ENCODE measurements at regions not wholly inside any gene's neighbourhood (a gene's known extent, or its start where the extent isn't known, plus 50 kb on each side); places are given as distances from the start of the nearest gene placed in this dataset.
A peak's percentile ranks its signal among the peaks of the same experiment; 100 is the strongest.
"Not testable (repeated sequence)": the region's sequence is repeated elsewhere in the genome, so short reads cannot be mapped to it uniquely, and the experiment has no call there.

DNA sequence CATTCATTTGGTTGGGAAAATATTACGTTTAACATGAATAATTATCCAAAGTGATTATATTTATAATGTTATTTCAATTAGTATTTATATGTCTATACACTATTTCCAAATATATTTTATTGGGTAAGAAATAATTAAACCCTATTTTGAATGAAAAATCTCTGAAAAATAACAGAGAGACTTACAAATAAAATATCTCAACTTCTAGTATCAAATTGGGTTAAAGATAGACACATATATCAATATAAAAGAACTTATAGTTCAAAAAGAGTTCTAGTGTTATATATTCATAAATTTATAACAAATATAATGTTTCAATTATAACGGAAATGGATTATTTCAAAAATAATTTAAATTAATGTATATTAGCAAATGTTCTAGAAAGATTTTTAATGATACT is 482.6 kb upstream of the PCDH20 start:
- no peak for DNase-seq (ENCODE audit: extremely low read depth, insufficient read length)
- Histone ChIP-seq H3K4me3 (replicated peaks; ENCODE audit: low read depth, low read length) (no peak overlapping the region), H3K36me3 (ENCODE audit: control insufficient read depth, insufficient read depth, low read length) (no peaks in the 10 kb centered on the region), H3K27me3 (replicated peaks; ENCODE audit: control insufficient read depth, insufficient read depth, low read length) (no peaks in the 10 kb centered on the region)
- TF ChIP-seq, protein P1, sequence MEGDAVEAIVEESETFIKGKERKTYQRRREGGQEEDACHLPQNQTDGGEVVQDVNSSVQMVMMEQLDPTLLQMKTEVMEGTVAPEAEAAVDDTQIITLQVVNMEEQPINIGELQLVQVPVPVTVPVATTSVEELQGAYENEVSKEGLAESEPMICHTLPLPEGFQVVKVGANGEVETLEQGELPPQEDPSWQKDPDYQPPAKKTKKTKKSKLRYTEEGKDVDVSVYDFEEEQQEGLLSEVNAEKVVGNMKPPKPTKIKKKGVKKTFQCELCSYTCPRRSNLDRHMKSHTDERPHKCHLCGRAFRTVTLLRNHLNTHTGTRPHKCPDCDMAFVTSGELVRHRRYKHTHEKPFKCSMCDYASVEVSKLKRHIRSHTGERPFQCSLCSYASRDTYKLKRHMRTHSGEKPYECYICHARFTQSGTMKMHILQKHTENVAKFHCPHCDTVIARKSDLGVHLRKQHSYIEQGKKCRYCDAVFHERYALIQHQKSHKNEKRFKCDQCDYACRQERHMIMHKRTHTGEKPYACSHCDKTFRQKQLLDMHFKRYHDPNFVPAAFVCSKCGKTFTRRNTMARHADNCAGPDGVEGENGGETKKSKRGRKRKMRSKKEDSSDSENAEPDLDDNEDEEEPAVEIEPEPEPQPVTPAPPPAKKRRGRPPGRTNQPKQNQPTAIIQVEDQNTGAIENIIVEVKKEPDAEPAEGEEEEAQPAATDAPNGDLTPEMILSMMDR (IDR thresholded peaks at IDR 0.05; ENCODE audit: insufficient read depth, low read length, poor library complexity, severe bottlenecking): no peak

DNA sequence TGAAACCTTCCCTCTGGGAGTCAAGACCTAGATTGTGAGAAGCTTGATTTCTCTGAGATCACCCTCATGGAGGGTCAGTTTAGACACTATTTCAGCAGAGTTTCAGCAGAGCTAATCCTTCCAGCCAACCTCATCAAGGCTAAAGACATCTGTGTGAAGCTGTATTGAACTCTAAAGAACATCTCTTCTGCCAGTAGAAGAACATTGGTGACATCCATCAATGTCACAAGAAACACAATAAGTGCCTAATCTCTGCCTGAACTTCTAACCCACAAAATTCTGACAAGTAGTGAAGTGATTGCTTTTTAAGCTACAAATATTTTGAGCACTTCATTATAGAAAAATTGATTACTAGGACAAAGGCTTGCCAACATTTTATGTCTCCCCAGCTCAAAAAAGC is 475.8 kb upstream of the PCDH20 start:
- Histone ChIP-seq H3K4me3 (replicated peaks; ENCODE audit: low read depth, low read length) (no peak overlapping the region), H3K27me3 (replicated peaks; ENCODE audit: control insufficient read depth, insufficient read depth, low read length) (no peaks in the 10 kb centered on the region), H3K36me3 (ENCODE audit: control insufficient read depth, insufficient read depth, low read length) (no peaks in the 10 kb centered on the region)
- TF ChIP-seq, protein P1 (IDR thresholded peaks at IDR 0.05; ENCODE audit: insufficient read depth, low read length, poor library complexity, severe bottlenecking): no peak
- no peak for DNase-seq (ENCODE audit: extremely low read depth, insufficient read length)

DNA sequence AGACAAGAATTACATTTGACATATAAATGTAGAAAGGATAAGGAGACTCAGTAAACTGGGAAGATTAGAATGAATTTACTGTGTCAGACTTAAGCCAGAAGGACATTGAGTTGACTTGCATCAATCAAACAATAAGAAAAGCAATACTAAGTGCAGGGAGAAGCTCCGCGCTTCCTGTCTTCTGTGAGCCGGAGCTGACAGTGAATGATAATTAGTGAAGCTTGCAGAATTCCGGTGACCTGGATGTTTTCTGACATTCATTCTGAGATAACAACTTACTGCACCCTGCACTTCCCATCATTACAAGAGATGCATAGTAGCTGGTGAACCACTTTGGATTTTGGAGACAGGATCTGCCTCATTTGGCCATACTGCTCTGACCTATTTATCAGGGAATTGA is 469.2 kb upstream of the PCDH20 start:
- no peak overlapping the region for H3K4me3 ChIP-seq (replicated peaks; ENCODE audit: low read depth, low read length)
- H3K27me3 ChIP-seq (replicated peaks; ENCODE audit: control insufficient read depth, insufficient read depth, low read length): no peaks in the 10 kb centered on the region
- TF ChIP-seq, protein P1 (IDR thresholded peaks at IDR 0.05; ENCODE audit: insufficient read depth, low read length, poor library complexity, severe bottlenecking): no peak
- DNase-seq (ENCODE audit: extremely low read depth, insufficient read length): no peak
- no peaks in the 10 kb centered on the region for H3K36me3 ChIP-seq (ENCODE audit: control insufficient read depth, insufficient read depth, low read length)

DNA sequence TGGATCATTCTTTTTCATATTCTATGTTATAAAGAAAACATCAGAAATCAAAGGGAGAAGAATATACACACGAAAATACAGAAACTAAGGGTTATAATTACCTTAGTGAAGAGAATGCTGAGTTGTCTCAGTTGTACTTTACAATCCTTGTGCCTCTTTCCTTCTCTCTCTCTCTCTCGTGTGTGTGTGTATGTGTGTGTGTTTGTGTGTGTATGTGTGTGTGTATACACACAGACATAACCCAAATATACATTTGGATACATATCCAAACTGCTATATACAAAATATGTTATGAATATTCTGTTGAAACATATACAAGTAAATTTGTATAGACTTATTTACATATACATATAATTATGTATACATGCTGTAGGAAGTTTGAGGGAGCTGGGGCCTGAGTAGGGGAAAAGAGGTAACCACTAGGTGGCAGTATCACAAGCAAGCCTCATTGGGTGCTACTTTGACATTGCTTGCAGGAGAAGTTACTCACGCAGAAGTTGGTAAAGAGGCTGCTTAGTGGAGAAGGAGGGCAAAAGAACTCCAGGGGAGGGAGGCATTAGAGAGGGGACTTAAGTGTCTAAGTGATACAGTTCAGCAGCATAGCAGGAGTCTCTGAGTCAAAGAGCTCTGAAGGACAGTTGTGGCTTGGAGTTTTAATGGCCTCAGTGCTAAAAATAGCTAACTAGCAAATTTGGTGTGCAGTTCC is 465.1 kb upstream of the PCDH20 start:
- H3K4me3 ChIP-seq (replicated peaks; ENCODE audit: low read depth, low read length): no peak overlapping the region
- DNase-seq (ENCODE audit: extremely low read depth, insufficient read length): no peak
- TF ChIP-seq, protein P1 (IDR thresholded peaks at IDR 0.05; ENCODE audit: insufficient read depth, low read length, poor library complexity, severe bottlenecking): peak; percentile 68
- no peaks in the 10 kb centered on the region for H3K36me3 ChIP-seq (ENCODE audit: control insufficient read depth, insufficient read depth, low read length)
- H3K27me3 ChIP-seq (replicated peaks; ENCODE audit: control insufficient read depth, insufficient read depth, low read length): no peaks in the 10 kb centered on the region

DNA sequence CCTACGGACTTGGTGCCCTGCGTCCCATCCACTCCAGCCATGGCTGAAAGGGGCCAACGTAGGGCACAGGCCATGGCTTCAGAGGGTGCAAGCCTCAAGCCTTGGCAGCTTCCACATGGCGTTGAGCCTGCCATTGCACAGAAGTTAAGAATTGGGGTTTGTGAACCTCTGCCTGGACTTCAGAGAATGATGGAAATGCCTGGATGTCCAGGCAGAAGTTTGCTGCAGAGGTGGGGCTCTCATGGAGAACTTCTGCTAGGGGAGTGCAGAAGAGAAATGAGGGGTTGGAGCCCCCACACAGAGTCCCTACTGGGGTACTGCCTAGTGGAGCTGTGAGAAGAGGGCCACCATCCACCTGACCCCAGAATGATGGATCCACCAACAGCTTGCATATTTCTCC is 462.9 kb upstream of the PCDH20 start:
- H3K27me3 ChIP-seq (replicated peaks; ENCODE audit: control insufficient read depth, insufficient read depth, low read length); H3K4me3 ChIP-seq (replicated peaks; ENCODE audit: low read depth, low read length); DNase-seq (ENCODE audit: extremely low read depth, insufficient read length); H3K36me3 ChIP-seq (ENCODE audit: control insufficient read depth, insufficient read depth, low read length): not testable (repeated sequence)

DNA sequence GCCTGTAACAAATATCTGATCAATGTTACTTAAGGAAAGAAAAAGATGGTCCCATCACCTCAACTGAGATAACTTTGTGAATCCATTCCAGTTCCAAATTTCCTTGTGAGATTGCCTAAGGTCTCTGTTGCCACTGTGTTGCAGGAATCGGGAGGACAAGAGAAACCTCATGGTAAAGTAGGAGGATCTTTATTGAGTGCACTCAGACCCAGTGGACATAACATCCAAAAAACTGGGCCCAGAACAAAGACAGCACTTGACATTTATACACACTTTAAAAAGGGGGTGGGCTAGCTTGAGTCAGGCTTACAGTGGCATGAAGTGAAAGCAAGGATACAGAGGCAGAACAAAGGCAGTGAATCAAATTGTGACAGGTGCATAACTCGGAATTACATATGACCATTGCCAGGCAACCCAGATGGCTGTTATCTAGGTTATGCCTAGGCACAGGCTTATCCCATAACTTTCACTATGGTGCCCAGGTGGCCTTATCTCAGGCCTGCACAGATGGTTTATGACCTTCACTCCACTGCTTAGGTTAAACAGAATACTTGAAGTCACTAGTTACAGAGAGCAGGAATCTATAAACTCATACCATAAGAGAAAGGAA is 459.4 kb upstream of the PCDH20 start:
- H3K27me3 ChIP-seq (replicated peaks; ENCODE audit: control insufficient read depth, insufficient read depth, low read length): no peaks in the 10 kb centered on the region
- no peak for DNase-seq (ENCODE audit: extremely low read depth, insufficient read length)
- TF ChIP-seq, protein P1 (IDR thresholded peaks at IDR 0.05; ENCODE audit: insufficient read depth, low read length, poor library complexity, severe bottlenecking): no peak
- no peaks in the 10 kb centered on the region for H3K36me3 ChIP-seq (ENCODE audit: control insufficient read depth, insufficient read depth, low read length)
- no peak overlapping the region for H3K4me3 ChIP-seq (replicated peaks; ENCODE audit: low read depth, low read length)
